ENCODE measurements at regions not wholly inside any gene's neighbourhood (a gene's known extent, or its start where the extent isn't known, plus 50 kb on each side); places are given as distances from the start of the nearest gene placed in this dataset.
"Not testable (repeated sequence)": the region's sequence is repeated elsewhere in the genome, so short reads cannot be mapped to it uniquely, and the experiment has no call there.

- Mint-ChIP-seq H3K4me1 (ENCODE audit: low read depth) (no peaks in the 10 kb centered on the region), H3K27me3 (ENCODE audit: low read depth) (no peaks in the 10 kb centered on the region), H3K27ac (no peak overlapping the region), H3K36me3 (ENCODE audit: low read depth) (no peaks in the 10 kb centered on the region), H3K4me3 (no peak overlapping the region), H3K9me3 (ENCODE audit: insufficient read depth) (peaks cover 25% of the 10 kb centered on the region)
- DNase-seq (no peak), ATAC-seq (no peak)
- CTCF ChIA-PET: no interaction called here
- POLR2A ChIA-PET: no interaction called here
Observed at GRCh38 chr1:215439549-215439948, 127.6 kb upstream of the KCTD3 start.

GRCh38 chr1:215444715-215445414 is 122.2 kb upstream of the KCTD3 start:
- CTCF ChIA-PET: no interaction called here

GRCh38 chr1:215448014-215448413 is 119.1 kb upstream of the KCTD3 start:
- POLR2A ChIA-PET; H3K36me3 Mint-ChIP-seq (ENCODE audit: low read depth); H3K27me3 Mint-ChIP-seq (ENCODE audit: low read depth); H3K4me1 Mint-ChIP-seq (ENCODE audit: low read depth); CTCF ChIA-PET; H3K9me3 Mint-ChIP-seq (ENCODE audit: insufficient read depth); H3K4me3 Mint-ChIP-seq; DNase-seq; ATAC-seq; H3K27ac Mint-ChIP-seq: not testable (repeated sequence)

More at GRCh38 chr1:215444715-215445414, 122.2 kb upstream of the KCTD3 start:
- no peaks in the 10 kb centered on the region for H3K36me3 Mint-ChIP-seq (ENCODE audit: low read depth)
- no peaks in the 10 kb centered on the region for H3K27me3 Mint-ChIP-seq (ENCODE audit: low read depth)
- H3K4me1 Mint-ChIP-seq (ENCODE audit: low read depth): no peaks in the 10 kb centered on the region
- POLR2A ChIA-PET: no interaction called here
- H3K27ac Mint-ChIP-seq: no peak overlapping the region
- H3K9me3 Mint-ChIP-seq (ENCODE audit: insufficient read depth): peaks cover 9% of the 10 kb centered on the region
- no peak overlapping the region for H3K4me3 Mint-ChIP-seq
- no peak for ATAC-seq
- no peak for DNase-seq

- H3K4me3 Mint-ChIP-seq; DNase-seq; POLR2A ChIA-PET; CTCF ChIA-PET; H3K4me1 Mint-ChIP-seq (ENCODE audit: low read depth); H3K36me3 Mint-ChIP-seq (ENCODE audit: low read depth); ATAC-seq; H3K9me3 Mint-ChIP-seq (ENCODE audit: insufficient read depth); H3K27me3 Mint-ChIP-seq (ENCODE audit: low read depth); H3K27ac Mint-ChIP-seq: not testable (repeated sequence)
Observed at GRCh38 chr1:215449147-215449546, 118.0 kb upstream of the KCTD3 start.

- H3K27ac Mint-ChIP-seq: no peak overlapping the region
- no peaks in the 10 kb centered on the region for H3K27me3 Mint-ChIP-seq (ENCODE audit: low read depth)
- no peak for ATAC-seq
- CTCF ChIA-PET: no interaction called here
- H3K36me3 Mint-ChIP-seq (ENCODE audit: low read depth): no peaks in the 10 kb centered on the region
- H3K4me1 Mint-ChIP-seq (ENCODE audit: low read depth): no peaks in the 10 kb centered on the region
- POLR2A ChIA-PET: no interaction called here
- no peaks in the 10 kb centered on the region for H3K9me3 Mint-ChIP-seq (ENCODE audit: insufficient read depth)
- no peak overlapping the region for H3K4me3 Mint-ChIP-seq
- no peak for DNase-seq
Observed at GRCh38 chr1:215453440-215453839, 113.7 kb upstream of the KCTD3 start.

- Mint-ChIP-seq H3K27me3 (ENCODE audit: low read depth) (no peaks in the 10 kb centered on the region), H3K36me3 (ENCODE audit: low read depth) (no peaks in the 10 kb centered on the region), H3K4me1 (ENCODE audit: low read depth) (no peaks in the 10 kb centered on the region), H3K27ac (no peak overlapping the region), H3K9me3 (ENCODE audit: insufficient read depth) (no peaks in the 10 kb centered on the region), H3K4me3 (no peak overlapping the region)
- ATAC-seq: no peak
- POLR2A ChIA-PET: no interaction called here
- CTCF ChIA-PET: no interaction called here
- no peak for DNase-seq
Observed at GRCh38 chr1:215457213-215457612, 109.9 kb upstream of the KCTD3 start.

- DNase-seq (no peak), ATAC-seq (no peak)
- H3K9me3 Mint-ChIP-seq (ENCODE audit: insufficient read depth): no peaks in the 10 kb centered on the region
- ChIA-PET POLR2A (no interaction called here), CTCF (no interaction called here)
- no peak overlapping the region for H3K27ac Mint-ChIP-seq
- no peak overlapping the region for H3K4me3 Mint-ChIP-seq
- no peaks in the 10 kb centered on the region for H3K4me1 Mint-ChIP-seq (ENCODE audit: low read depth)
- H3K27me3 Mint-ChIP-seq (ENCODE audit: low read depth): no peaks in the 10 kb centered on the region
- no peaks in the 10 kb centered on the region for H3K36me3 Mint-ChIP-seq (ENCODE audit: low read depth)
Observed at GRCh38 chr1:215458104-215458503, 109.0 kb upstream of the KCTD3 start.

- Mint-ChIP-seq H3K36me3 (ENCODE audit: low read depth) (no peaks in the 10 kb centered on the region), H3K4me1 (ENCODE audit: low read depth) (no peaks in the 10 kb centered on the region), H3K4me3 (no peak overlapping the region), H3K27me3 (ENCODE audit: low read depth) (no peaks in the 10 kb centered on the region), H3K9me3 (ENCODE audit: insufficient read depth) (no peaks in the 10 kb centered on the region), H3K27ac (no peak overlapping the region)
- no peak for ATAC-seq
- ChIA-PET POLR2A (no interaction called here), CTCF (no interaction called here)
- no peak for DNase-seq
Observed at GRCh38 chr1:215458562-215458961, 108.5 kb upstream of the KCTD3 start.

GRCh38 chr1:215459136-215459535 is 108.0 kb upstream of the KCTD3 start:
- no peaks in the 10 kb centered on the region for H3K27me3 Mint-ChIP-seq (ENCODE audit: low read depth)
- H3K4me3 Mint-ChIP-seq: no peak overlapping the region
- no peaks in the 10 kb centered on the region for H3K4me1 Mint-ChIP-seq (ENCODE audit: low read depth)
- H3K9me3 Mint-ChIP-seq (ENCODE audit: insufficient read depth): no peaks in the 10 kb centered on the region
- CTCF ChIA-PET: no interaction called here
- H3K27ac Mint-ChIP-seq: no peak overlapping the region
- no peaks in the 10 kb centered on the region for H3K36me3 Mint-ChIP-seq (ENCODE audit: low read depth)
- ATAC-seq (no peak), DNase-seq (no peak)
- POLR2A ChIA-PET: no interaction called here

GRCh38 chr1:215466361-215466760 is 100.7 kb upstream of the KCTD3 start:
- ChIA-PET CTCF (no interaction called here), POLR2A (no interaction called here)
- Mint-ChIP-seq H3K4me3 (no peak overlapping the region), H3K27ac (no peak overlapping the region), H3K4me1 (ENCODE audit: low read depth) (no peaks in the 10 kb centered on the region), H3K9me3 (ENCODE audit: insufficient read depth) (no peaks in the 10 kb centered on the region), H3K36me3 (ENCODE audit: low read depth) (no peaks in the 10 kb centered on the region), H3K27me3 (ENCODE audit: low read depth) (no peaks in the 10 kb centered on the region)
- DNase-seq: no peak
- ATAC-seq: no peak

GRCh38 chr1:215471463-215471862 is 95.6 kb upstream of the KCTD3 start:
- H3K4me1 Mint-ChIP-seq (ENCODE audit: low read depth): no peaks in the 10 kb centered on the region
- CTCF ChIA-PET: no interaction called here
- H3K27me3 Mint-ChIP-seq (ENCODE audit: low read depth): no peaks in the 10 kb centered on the region
- POLR2A ChIA-PET: no interaction called here
- no peaks in the 10 kb centered on the region for H3K36me3 Mint-ChIP-seq (ENCODE audit: low read depth)
- ATAC-seq (no peak), DNase-seq (no peak)
- H3K4me3 Mint-ChIP-seq: no peak overlapping the region
- no peak overlapping the region for H3K27ac Mint-ChIP-seq
- no peaks in the 10 kb centered on the region for H3K9me3 Mint-ChIP-seq (ENCODE audit: insufficient read depth)

- ATAC-seq: no peak
- no peak overlapping the region for H3K4me3 Mint-ChIP-seq
- POLR2A ChIA-PET: no interaction called here
- DNase-seq: no peak
- H3K9me3 Mint-ChIP-seq (ENCODE audit: insufficient read depth): peaks cover under 1% of the 10 kb centered on the region
- H3K27me3 Mint-ChIP-seq (ENCODE audit: low read depth): no peaks in the 10 kb centered on the region
- H3K27ac Mint-ChIP-seq: no peak overlapping the region
- CTCF ChIA-PET: no interaction called here
- H3K4me1 Mint-ChIP-seq (ENCODE audit: low read depth): no peaks in the 10 kb centered on the region
- H3K36me3 Mint-ChIP-seq (ENCODE audit: low read depth): no peaks in the 10 kb centered on the region
Observed at GRCh38 chr1:215472723-215473122, 94.4 kb upstream of the KCTD3 start.

- no peak for DNase-seq
- Mint-ChIP-seq H3K9me3 (ENCODE audit: insufficient read depth) (peaks cover 3% of the 10 kb centered on the region), H3K27ac (no peak overlapping the region), H3K4me1 (ENCODE audit: low read depth) (no peaks in the 10 kb centered on the region), H3K4me3 (no peak overlapping the region), H3K27me3 (ENCODE audit: low read depth) (no peaks in the 10 kb centered on the region), H3K36me3 (ENCODE audit: low read depth) (no peaks in the 10 kb centered on the region)
- no peak for ATAC-seq
- CTCF ChIA-PET: no interaction called here
- POLR2A ChIA-PET: no interaction called here
Observed at GRCh38 chr1:215473943-215474342, 93.2 kb upstream of the KCTD3 start.

All from activated CD8-positive, alpha-beta T cell treated with anti-CD3 and anti-CD28 coated beads, Interleukin-2, amount 10 ng/mL, durations not matched to agents 7 days and 5 days (primary cell).